Activated T-helper 1 cell treated with Interleukin-2 at 50 U/mL for 16 hours (primary cell): ENCODE measurements at regions not wholly inside any gene's neighbourhood (a gene's known extent, or its start where the extent isn't known, plus 50 kb on each side); places are given as distances from the start of the nearest gene placed in this dataset.
"Not testable (repeated sequence)": the region's sequence is repeated elsewhere in the genome, so short reads cannot be mapped to it uniquely, and the experiment has no call there.

Experiments used
- DNase-seq: peaks from one replicate; pipeline ENCODE4 v3.0.0-alpha.2; 2020; ENCODE audit warnings: low read depth

DNA sequence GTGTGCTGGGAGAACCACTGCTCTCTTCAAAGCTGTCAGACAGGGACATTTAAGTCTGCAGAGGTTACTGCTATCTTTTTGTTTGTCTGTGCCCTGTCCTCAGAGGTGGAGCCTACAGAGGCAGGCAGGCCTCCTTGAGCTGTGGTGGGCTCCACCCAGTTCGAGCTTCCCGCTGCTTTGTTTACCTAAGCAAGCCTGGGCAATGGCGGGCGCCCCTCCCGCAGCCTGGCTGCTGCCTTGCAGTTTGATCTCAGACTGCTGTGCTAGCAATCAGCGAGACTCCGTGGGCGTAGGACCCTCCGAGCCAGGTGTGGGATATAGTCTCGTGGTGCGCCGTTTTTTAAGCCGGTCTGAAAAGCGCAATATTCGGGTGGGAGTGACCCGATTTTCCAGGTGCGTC, 164.0 kb downstream of the HRH4 start:
- DNase-seq: not testable (repeated sequence)

DNA sequence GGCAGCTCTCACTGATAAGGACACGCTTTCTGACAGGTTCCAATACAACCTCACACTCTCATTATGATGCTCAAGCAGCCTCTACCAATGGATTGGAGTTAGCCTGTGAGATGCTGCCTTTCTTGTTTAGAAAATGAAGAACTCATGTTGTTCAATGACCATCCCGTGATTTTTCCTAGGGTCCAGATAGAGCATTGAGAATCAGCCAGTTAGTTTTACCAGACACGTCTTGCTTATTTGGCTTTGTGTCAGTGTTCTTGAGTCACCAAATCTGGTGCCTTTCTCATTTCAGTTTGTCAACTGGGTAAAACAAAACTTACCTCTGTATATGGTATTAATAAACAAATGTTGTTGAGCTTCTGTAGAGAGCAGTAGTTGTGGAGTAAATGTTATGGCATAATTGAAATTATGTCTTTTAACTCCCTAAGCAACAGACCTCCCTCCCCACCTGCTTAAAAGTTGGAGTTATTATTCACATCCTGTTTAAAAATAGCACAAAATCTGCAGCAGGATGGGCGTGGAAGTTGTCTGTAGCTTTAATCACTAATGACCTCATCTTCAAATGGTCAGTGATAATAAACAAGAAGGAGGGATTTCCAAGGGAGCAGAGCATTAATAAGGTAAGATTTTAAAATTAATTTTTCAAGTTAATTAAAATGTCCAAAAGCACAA, 167.3 kb downstream of the HRH4 start:
- DNase-seq: no peak

DNA sequence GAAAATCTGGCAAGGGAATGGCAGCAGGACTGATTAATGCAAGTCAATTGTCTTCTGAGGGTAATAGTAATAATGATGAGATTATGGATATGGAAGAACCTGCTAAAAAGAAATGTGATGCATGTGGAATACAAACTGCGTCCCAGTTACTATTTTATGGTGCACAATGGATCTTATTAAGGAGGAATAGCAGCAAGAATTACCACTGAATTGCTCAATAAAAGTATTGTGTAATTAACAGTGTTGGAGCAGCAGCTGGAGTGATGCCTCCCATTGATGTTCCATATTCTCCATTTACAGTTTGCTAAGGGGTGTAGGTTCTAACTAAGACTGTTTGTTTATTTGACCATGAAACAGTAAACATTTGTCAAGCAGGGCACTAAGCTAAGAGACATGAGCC, 167.9 kb downstream of the HRH4 start:
- no peak for DNase-seq

DNA sequence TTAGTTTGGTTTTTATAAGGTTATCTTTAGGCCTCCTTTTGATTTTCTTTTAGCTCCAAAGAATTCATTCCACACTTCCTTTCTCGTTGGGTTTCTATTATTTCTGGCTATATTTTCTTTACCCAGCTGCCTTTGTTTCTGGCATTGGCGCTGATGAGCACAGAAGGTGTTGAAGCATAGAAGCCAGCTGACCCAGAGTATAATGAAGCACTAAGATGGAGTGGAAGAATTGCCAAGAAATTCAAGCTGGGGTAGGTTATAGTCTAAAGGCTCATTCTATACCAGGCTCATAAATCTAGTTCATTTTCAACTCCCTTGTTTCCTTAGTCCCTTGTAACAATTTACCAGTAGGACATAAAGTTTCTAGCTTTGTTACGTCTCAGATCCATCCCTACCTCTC, 169.5 kb downstream of the HRH4 start:
- no peak for DNase-seq

DNA sequence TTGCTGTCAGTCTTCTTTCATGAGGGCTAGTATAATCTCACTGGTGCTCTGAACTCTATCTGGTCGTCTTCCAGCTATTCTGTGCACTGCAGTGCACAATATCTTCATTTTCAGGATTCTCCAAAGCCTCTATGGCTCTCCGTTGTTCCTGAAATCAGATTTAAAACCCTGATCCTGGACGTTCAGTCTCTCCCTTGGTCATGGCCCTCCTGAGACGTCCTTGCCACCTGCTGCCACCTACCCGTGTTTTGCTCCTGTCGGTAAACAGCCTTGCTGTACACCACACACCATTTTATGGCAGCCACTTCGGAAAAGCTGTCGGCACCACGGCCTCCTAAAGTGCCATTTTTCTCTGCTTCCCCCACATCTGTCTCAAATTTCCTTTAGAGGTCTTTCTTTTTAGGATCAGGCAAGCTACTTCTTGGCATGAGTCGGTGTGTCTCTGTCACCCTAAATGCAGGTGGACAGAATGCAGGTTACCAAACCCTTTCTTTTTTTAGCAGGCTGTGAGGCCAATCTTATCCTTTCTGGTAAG, 170.0 kb downstream of the HRH4 start:
- no peak for DNase-seq

DNA sequence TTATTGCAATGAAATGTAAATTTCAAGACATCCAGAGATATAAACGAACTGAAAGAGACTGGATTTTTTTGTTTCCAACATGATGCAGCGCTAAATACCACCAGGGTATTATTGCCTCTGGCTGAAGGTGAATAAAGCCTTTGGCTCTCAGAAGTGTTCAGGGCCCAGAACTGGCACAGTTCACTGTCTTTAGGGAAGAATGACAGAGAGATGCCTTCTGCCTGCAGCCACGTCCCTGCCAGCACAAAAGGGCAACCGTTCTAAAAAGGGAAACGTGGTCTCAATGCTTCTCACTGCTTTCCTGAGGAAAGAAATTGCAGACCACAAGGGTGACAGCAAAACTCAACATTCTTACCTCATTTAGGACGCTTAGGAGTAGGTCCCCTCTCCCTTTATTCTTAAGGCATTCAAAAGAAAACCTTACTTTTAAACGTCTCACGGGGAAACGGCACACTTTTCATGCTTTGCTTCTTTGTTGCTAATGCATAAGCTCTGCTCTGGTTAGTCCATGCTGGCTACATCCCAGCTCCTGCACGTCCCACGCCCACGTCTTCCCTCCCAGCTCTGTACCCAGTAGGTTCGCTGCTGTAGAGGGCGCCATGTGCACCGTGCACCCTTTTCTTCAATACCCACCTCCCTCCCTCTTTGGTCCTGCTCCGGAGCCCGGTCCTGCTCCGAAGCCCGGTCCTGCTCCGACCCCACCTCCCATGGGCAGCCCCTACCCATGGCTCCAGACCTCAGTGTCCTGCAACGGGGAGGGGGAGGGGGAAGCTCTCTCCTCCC, 171.0 kb downstream of the HRH4 start:
- DNase-seq: no peak

DNA sequence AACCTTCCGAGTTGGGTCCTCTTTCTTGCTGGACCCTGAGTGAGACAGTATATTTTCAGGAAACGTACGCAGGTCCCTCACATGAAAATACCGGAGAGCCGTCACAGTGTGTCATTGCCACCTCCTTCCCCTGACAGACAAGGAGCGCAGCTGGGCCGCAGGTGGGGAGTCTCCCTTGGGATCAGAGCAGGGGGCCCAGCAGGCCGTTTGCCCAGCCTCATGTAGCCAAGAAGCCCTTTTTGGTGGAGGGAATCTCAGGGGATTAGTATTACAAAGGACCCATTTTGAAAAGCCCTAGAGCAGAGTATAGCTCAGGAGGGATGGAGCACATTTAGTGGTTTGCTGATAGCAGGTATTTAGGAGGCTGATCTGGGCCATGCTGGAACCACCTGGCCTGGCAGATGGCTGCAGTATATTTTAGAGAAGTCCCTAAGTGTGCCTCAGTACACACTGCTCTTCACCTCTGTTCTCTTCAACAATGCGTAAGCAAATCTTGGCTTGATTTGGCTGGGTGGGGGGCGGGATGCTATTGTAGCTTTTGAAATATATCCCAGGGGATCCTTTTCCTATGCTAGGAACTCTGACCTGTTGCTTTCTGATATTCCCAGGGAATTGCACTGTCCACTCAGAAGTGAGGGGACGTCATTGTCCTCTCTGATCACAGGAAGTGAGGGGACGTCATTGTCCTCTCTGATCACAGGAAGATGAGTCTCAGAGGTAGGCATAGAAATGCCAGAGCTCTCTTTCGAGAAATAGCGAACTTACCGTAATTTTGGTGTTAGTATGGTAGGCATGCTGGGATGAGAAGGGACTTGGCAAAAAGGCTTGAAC, 171.9 kb downstream of the HRH4 start:
- no peak for DNase-seq

DNA sequence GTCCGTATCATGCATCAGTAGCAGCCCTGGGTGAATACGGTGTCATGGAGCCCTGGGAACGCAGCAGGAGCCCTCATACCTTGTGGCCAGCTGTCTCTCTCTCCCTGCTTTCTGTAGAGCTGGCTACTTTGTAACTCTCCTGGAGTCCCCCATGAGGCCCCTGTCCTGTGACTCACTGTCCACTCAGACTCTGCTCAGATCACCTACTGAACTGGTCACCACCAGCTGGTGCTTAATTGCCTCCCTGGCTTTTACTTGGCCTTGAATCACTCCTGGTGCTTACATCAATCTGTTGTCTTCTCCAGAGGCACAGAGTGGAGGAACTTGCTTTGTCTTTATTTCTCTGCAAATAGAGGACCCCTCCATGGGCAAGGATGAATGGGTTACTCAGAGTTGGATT, 172.7 kb downstream of the HRH4 start:
- no peak for DNase-seq

DNA sequence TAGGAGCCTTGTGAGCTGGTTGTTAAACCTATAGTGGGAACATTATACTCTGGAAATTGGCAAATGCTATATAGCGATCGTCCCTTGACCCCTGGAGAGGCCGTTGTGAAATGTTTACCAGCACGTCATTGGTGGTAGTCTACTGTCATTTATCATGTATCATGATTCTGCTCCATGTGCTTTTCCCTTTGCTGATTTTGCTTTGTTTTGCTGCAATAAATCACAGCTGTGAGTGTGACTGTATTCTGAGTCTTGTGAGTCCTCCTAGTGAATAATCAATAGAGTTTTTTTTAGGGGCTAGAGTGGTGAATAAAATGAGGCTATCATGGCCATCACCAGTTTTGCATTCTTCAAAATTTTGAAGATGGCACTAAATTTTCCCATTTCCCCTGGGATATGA, 189.1 kb downstream of the HRH4 start:
- DNase-seq: no peak

DNA sequence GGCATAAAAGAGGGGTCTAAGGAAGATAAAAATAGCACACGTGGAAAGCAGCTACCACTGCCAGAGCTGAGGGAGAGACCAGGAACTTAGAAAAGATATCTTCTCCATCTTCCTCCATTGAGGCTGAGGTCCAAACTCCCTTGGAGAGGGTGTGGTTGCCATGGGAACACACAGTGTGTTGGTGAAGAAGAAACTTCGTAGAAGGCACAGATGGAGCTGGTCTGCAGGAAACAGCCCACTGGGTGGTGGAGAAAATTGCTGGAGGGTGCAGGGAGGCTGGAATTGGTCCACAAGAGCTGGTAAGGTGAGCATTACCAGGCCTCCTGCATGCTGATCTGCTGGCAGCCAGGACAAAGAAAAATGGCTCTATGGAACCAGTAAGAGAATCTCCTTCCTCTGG, 191.0 kb downstream of the HRH4 start:
- DNase-seq: no peak

DNA sequence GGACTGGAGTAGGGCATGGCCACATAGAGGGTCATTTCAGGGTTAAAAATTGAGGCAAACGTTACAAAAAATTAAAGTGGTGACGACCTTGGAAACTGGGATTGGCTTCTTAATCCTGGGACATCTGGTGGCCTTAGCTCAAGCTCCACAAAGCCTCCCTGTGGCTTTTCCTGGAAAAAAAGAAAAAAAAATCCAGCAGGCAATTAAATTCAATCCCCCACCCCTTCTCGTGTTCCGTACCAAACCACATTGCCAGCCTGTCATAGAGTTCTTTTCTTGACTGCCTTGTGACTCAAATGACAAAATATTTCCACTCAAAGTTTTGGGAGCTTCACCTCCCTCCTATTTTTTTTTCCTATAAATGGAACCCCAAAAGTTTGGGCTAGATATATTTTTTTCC, 195.6 kb downstream of the HRH4 start:
- DNase-seq: no peak

DNA sequence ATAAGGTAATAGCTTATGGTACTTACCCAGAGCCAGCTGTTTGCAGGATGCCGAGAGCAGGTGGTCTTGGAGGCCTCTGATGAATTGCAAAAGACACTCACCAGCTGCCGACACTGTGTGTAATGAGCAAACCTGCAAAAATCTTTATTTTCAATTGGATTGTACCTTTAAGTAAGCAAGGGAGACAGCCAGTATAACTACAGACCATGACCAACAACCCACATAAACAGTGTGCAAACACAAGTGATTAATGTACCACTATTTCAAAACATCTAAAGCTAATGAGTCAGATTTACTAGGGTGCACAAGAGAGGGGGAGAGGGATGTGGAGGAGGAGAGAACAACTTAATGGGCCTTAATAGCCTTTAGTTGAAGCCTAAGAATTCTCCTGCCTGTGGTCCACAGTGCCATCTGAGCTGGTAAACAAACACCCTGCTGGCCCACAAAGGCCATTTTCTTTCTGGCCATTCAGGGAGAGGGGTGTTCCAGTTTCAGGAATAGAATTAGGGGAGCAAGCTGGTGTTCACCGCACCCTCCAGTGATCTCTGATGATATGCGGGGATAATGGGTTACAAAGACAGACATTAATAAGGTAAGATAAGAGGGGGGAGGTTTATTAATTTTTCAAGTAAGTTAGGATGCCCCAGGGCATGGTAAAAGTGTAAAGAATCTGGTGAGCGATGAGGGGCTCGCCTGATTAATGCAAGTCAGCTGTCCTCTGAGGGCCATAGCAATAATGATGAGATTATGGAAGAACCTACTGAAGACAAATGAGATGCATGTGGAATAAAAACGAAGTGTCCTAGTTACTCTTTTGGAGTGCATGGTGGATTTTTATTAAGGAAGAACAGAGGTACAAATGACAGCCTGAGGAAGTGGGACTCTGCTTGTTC, 196.4 kb downstream of the HRH4 start:
- no peak for DNase-seq

DNA sequence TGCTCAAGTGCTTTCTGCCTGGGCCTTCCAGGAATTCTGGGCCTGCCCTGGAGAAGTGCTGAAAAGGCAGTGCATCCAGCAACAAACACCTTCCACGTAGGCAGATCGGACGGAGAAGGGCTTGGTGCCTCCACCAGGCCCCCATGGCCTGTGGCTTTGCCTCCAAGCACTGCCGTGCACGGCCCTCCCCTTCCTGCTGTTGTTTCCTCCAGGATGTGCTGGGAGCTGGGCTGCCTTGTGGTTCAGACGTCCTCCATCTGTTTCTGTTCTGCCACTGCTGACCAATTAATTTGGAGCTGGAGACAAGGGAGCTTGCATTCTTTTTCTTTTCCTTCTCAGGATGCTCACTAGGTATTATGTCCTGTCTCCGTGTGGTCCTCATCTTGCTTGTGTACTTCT, 197.0 kb downstream of the HRH4 start:
- DNase-seq: no peak

DNA sequence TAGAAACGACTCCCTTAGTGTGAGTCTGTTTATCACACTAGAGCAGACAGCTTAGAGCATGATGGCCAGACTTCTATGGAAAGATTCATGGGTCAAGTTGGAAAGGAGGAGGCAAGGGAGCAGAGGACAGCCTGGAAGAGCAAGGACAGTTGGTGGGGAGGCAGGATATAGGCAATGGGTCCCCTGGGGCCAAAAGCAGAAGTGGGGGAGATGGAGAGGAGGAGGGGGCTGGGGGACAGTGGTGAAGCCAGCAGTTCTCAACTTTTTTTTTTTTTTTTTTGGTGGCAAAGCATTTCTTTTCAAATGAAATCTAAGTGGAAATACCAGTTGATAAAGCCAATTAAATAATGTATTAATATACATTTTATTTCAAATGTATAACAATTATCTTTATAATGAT, 197.9 kb downstream of the HRH4 start:
- DNase-seq: no peak

DNA sequence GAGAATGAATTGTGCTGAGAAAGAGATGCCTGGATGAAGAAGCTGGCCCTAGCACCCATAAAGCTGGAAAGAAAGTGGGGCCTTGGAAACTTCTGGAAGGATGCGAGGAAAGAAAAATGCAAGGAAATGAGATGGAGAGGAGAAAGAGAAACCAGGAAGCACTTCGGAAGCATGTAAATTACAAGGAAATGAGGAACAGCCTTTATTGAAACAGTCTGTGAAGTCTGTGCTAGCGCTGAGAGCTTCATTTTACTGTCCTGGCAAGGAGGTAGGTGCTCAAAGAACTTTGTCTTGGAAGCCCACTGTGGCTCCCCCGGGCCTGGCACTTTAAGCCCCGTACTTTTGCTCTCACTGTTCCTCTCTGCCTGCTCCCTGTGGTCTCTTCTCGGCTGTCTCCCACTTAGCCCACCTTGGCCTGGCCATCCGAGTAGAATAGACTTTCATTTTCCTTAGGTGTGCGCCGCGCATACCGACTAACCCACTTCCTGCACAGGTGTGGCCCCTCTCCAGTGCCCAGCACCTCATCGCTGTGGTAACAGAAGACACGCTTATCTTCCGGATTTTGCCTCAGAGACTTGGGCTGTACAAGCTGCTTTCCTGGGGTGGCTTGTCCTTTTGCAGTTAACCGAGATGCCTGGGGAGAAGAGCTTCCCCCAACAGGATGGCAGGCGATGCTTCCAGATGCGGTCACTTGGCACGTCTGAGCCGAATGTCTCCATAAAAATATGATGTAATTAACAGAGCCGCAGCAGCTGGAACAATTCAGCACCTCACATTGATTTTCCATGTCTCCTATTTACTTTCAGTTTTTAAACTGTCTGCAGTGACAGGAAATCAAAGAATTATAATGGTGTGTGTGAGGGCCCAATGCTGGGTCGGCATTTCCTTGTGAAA, 199.6 kb downstream of the HRH4 start:
- peak; percentile 8 for DNase-seq

DNA sequence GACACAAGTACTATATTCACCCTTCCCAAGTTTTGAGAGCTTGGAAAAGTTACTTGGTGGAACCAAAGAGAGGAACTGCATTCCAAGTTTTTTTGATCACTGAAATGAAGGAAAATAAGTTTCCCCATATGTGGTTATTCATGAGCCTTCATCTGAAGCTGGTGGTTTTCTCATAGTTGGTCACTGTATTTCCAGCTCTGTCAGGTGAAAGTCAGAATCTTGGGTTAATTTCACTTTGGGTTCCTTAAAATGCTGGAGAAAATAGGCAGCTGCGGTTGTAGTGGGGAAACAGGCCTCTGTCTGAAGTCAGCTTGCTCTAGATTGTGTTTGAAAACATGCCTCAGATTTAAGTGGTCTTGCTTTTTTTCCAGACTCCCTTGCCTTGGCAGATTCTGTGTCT, 200.5 kb downstream of the HRH4 start:
- no peak for DNase-seq

DNA sequence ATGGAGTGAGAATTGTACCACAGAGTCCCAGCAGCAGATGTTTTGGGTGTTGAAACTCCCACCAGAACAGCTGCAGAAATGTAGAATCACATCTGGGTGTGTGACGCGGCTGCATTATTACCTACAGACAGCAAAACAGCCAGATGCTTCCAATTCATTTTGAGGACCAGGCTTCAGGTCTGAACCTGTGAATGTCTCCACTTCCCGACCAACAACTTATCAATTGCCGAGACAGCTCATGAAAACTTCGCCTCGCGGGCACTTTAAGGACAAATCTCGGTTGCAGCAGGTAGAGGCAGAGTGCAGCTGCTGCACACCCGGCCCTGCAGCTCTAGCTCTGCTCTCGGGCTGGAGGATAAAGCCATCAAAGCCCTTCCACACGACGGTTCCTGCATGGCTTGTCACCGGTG, 202.0 kb downstream of the HRH4 start:
- DNase-seq: no peak

DNA sequence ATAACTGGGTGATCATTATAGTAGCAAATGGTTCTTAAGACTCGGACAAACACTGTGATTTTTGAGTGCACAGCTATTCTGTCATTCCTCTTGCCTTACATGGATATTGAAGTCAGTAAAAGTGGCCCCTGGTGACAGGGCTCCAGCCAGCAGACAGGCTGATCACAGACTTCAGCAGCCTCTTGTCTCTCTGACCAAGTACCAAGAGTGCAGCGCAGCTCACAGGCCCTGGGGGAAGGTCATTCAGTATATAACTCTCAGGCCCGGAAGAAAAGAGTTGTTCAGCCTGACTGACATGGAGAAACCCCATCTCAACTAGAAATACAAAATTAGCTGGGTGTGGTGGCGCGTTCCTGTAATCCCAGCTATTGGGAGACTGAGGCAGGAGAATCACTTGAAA, 202.6 kb downstream of the HRH4 start:
- DNase-seq: no peak

DNA sequence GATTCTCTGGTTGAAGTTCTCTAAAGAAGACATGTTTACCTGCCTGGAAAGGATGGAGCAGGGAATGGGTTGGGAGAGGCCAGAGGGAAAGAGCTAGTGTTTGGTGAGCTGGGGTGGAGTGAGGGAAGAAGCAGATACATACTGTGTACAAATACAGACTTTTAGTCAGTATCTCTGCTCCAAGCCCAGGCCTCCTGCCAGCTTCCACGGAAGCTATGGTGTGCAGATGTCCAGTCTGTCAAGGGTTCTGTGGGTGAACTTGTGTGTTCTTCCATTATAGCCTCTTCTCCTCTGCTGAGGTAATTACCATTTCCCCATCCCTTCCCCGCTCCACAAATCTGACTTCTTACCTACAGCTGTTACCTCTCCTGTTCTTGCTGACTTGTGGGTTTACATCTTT, 208.6 kb downstream of the HRH4 start:
- DNase-seq: no peak

DNA sequence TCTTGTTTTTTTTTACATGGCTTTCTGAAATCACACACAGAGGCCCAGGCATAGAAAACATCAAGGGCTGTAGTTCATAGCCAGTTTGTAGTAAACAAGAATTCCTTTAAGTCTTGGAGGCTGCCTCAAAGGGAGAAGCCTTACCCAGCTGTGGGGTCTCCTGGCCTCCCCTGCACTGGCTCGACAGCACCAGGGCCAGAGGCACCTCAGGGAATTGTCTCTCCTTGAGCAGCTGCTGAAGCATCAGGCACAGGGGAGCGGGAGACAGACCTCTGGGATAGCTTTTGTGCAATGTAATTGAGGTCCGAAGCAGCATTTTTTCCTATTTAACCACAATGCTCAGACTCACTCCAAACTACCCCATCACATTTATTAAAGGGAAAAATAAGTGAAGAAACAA, 209.1 kb downstream of the HRH4 start:
- no peak for DNase-seq
